Daoy (cell line): ENCODE measurements at regions not wholly inside any gene's neighbourhood (a gene's known extent, or its start where the extent isn't known, plus 50 kb on each side); places are given as distances from the start of the nearest gene placed in this dataset.
"Not testable (repeated sequence)": the region's sequence is repeated elsewhere in the genome, so short reads cannot be mapped to it uniquely, and the experiment has no call there.

Source experiments
- DNase-seq: peaks from one replicate; pipeline ENCODE4 v3.0.0-alpha.2; 2015; ENCODE audit warnings: low read depth

- DNase-seq, result peak; percentile 59
Observed at GRCh38 chr3:72031581-72031980, 246.6 kb upstream of the PROK2 start.

GRCh38 chr3:72030296-72030695 is 245.3 kb upstream of the PROK2 start:
- not testable (repeated sequence) for DNase-seq

GRCh38 chr3:72028726-72029125 is 243.8 kb upstream of the PROK2 start:
- peak; percentile 32 for DNase-seq

- DNase-seq, result not testable (repeated sequence)
Observed at GRCh38 chr3:72028307-72028706, 243.4 kb upstream of the PROK2 start.

GRCh38 chr3:72027728-72028127 is 242.8 kb upstream of the PROK2 start:
- DNase-seq, result not testable (repeated sequence)

GRCh38 chr3:72022027-72022426 is 237.1 kb upstream of the PROK2 start:
- no peak for DNase-seq

- DNase-seq, result no peak
Observed at GRCh38 chr3:72021531-72021930, 236.6 kb upstream of the PROK2 start.

GRCh38 chr3:72018343-72018984 is 233.5 kb upstream of the PROK2 start:
- DNase-seq, result peak; percentile 12

GRCh38 chr3:72017935-72018334 is 233.0 kb upstream of the PROK2 start:
- DNase-seq, result no peak

- DNase-seq, result no peak
Observed at GRCh38 chr3:72017311-72017710, 232.4 kb upstream of the PROK2 start.

- DNase-seq, result no peak
Observed at GRCh38 chr3:72015463-72015862, 230.5 kb upstream of the PROK2 start.

GRCh38 chr3:72013084-72013483 is 228.1 kb upstream of the PROK2 start:
- DNase-seq, result no peak

GRCh38 chr3:72012363-72012762 is 227.4 kb upstream of the PROK2 start:
- DNase-seq, result no peak

GRCh38 chr3:72011485-72011884 is 226.5 kb upstream of the PROK2 start:
- DNase-seq, result no peak

- DNase-seq, result no peak
Observed at GRCh38 chr3:72009851-72010443, 225.0 kb upstream of the PROK2 start.

GRCh38 chr3:72008226-72008996 is 223.5 kb upstream of the PROK2 start:
- peak; percentile 15 for DNase-seq

GRCh38 chr3:72006631-72007556 is 221.9 kb upstream of the PROK2 start:
- no peak for DNase-seq

- peak; percentile 24 for DNase-seq
Observed at GRCh38 chr3:72004749-72005292, 219.9 kb upstream of the PROK2 start.

- DNase-seq, result no peak
Observed at GRCh38 chr3:72003936-72004335, 219.0 kb upstream of the PROK2 start.

- no peak for DNase-seq
Observed at GRCh38 chr3:72001758-72002157, 216.8 kb upstream of the PROK2 start.

GRCh38 chr3:71998995-71999673 is 214.2 kb upstream of the PROK2 start:
- peak; percentile 51 for DNase-seq
